NCI-H460 (cell line): ENCODE measurements at regions not wholly inside any gene's neighbourhood (a gene's known extent, or its start where the extent isn't known, plus 50 kb on each side); places are given as distances from the start of the nearest gene placed in this dataset.

Experiments used
- DNase-seq: peaks from one replicate; pipeline ENCODE4 v3.0.0-alpha.2; 2016; ENCODE audit warnings: low read depth; ENCODE audit errors: extremely low read depth

DNA sequence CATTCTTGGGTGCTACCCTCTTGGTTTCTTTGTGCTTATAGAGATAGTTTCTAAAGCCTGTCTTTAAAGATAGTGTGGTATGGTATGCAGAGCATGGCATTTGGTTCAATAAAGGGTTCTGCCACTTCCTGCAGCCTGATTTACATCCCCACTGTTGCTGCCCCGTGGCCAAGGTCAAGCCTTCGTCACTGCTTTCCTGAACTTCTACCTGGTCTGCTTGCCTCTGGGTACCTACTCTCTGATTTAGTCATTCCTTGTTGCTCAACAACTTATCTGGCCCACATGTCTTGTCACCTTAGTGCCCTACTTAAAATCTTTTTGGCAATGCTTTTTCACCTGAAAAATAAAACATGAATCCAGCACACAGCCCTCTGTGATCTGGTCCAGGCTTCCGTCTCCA, 352.9 kb downstream of the LPIN1 start:
- no peak for DNase-seq

DNA sequence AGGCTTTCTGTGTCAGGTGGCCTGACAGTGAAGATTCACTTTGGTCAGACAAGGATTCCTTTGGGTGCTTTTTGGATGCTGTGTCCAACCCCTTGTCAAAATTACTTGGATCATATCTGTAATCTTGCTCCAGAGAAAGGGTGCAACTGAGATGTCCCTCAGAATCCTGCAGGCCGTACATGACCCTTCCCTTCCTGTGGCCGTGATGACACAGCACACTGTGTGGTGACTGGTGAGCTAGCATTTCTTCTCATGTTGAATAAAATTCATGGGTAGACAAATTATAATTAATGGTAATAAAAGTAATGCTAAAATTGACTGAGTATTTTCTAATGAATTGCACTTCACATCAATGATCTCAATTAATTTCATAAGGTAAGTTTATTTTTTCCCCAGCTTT, 356.2 kb downstream of the LPIN1 start:
- DNase-seq: no peak

DNA sequence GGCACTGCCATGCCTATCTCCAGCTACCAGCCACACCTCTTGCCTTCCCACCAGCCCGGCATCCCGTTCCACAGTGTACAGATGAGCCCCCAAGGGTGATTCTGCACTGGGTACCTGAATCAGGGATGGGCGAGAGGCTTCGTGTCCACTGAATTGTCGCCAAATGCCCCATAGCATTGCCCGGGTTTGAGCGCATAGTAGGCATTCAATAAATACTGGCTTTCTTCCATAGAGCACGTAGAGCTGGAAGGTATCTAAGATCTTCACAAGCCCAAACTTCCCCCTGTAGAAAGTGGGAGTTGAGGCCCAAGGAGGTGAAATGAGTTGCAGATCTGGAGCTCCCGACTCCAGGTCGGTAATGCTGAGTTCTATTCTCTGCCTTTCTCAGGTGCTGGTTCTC, 358.7 kb downstream of the LPIN1 start:
- no peak for DNase-seq

DNA sequence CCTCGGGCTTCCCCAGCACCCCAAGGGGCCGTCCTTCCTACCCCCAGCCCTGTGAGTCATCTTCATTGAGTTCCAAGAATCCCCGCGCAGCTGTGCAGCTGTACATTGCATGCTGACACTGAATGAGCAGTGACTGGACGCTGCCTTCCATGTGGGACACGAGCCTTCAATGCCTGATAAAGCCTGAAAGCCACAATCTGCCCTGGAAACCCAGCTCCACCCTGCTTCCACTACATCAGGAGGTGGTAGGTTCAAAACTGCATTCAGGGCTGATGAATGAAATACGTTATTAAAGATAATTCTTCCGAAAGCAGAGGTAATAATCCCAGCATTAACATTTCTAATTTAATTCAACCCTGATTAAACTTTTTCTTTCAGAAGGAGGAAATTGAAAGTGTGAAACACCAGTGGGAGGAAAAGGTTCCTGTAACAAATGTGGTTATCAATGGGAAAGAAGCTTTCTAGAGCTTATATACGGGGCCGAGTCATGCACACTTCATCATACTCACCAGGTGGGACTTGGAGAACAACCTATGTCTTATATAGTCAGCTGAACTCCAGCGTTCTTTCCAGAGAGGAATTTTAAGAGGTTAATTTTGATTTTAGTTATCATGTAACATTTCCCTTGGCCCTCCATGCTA, 360.1 kb downstream of the LPIN1 start:
- DNase-seq: no peak

DNA sequence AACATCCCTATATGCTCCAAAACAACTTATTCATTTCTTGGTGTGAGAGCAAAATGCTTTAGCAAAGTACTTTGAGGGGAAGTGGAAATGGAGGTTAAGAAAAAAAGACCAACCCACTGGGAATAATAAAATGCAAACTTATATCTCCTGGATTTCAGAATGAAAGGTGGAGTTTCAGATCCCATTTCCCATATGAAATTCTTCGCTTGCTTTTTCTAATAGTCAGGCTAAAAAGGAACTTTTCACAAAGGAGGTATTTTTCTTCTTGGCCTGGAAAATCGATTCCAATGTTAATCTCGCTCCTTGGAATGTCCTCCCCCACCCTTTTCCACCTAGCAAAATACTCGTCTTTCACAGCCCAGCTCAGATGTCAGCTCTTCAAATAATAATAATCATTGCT, 360.9 kb downstream of the LPIN1 start:
- DNase-seq: no peak

DNA sequence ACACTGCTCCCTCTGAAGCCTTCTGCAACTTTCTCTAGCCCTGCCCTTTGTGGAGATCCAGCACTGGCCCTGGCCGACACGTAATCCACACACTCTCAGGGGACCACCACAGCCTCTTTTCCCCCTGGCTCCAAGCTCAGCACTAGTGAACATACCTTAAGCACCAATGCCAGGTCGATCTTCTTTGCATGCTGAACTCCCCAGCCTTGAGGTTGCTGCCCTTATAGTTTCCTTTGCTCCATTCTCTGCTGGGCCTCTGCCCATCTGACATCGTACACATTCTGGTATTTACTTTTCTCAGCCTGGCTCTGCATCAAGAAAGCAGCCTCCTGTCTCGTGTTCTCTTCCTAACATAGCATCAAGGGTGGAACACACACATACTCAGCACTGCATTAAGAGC, 361.5 kb downstream of the LPIN1 start:
- DNase-seq: no peak

DNA sequence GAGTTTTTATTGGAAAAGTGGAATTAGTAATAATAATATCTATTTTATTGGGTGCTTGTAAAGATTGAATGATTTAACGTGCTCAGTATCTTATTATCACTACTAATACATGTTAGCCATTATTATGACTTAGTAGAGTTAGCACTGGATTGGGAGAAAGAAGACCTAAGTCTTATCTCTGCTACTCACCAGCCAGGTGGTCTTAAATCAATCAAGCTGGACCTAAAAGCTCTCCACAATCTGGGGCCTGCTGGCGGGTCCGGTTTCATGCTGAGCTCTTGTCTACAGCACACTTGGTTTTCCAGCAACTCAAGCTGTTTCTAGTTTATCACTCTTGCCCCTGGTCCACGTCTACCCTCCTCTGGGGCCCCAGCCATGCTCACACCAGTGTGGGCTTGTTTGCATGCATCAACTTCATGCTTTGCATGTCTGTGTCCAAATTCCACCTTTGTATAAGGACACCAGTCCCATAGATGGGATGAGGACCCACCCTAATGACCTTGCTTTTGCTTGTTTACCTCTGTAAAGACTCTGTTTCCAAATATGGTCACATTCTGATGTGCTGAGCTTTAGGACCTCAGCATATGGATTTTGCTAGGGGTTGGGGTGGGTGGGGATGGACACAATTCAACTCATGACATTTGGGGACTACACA, 363.1 kb downstream of the LPIN1 start:
- DNase-seq: no peak

DNA sequence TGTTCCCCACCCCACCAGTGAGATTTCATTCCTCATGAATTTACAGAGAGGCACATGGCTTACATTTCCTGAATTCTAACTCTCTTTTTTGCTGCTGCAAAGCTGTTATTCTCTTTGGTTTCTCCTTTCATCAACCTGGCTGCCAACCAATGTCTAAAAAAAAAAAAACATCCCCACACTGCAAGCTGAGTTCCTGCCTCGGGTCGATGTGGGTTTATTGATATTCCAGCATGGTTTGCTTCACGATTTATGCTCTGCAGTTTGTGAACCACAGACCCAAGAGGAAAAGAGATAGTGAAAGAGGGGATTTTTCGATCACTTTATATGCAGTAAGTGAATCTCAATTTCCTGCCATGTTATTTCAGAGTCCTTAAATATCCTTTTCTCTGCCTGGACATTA, 363.6 kb downstream of the LPIN1 start:
- DNase-seq: no peak

DNA sequence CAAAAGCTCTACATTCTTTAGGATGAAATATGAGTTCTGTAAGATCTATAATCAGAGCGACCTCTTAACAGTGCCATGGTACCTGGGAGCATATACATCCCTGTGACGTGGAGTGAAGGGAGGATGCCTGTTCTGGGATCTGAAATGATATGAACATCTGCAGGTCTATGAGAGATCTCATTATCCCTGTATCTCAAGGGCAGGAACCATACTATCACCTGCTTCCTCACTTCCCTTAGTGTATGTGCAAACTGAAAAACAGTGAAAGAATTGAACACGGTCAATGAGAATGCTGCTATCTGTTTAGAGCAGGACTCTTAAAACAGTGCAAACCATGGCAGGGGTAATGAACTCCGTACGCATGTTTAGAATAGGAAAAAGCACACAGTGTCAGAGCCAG, 364.0 kb downstream of the LPIN1 start:
- DNase-seq: no peak

DNA sequence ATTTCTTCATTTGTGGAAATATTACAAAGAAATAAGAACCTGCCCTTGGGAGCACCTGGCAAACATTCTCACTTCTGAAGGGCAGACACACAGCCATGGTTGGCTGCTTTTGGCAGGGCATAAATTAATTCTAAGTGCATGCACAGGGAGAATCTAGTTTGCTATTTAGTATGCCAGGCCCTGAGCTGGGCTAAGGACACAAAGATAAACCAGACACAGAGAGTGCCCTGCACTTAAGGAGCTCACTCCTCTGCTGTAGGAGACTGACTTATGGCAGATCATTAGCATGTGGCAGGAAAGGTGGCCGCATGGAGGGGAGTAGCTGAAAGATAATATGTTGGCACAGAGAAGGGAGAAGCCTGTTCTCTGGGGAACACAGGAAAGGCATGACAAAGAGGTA, 367.0 kb downstream of the LPIN1 start:
- DNase-seq: no peak

DNA sequence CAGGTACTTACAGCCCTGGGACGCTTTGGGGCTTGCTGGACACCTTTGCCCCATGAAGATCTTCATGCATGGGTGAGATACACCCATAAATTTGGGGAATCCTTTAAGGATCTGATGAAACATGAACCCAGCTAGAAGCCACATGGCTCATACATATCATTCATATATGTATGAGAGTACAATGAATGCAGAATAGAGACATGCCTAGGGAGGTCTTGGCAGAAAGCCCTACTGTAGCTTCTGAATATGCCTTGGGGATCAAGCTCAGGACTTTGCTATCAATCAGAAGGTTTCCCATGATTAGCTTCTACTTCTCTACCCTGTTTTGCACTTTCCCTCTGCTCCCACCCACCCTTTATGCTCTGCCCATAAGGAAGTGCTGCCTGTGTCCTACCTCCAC, 368.4 kb downstream of the LPIN1 start:
- no peak for DNase-seq

DNA sequence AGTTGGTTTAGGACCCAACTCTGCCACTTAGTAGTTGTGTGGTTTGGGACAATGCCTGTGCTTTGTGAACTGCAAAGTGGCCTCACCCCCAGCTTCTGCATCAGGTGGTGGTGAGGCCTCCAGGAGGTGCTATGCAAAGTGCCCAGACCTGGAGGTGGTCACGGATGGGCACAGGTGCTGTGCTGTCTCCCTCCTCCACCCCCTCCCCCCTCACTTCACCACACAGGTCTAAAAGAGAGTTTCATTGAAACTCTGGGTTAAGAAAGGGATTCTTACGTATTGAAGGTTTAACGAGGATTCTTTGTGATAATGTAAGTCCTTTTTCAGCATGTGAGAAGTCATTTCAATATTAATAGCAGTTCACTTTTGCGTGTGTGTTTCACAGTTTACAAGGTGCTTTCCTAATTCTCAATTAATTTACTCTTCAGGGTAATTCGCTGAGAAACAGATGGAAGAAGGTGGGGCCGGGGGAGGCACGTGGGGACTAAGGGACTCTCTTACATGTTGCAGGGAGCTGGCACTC, 369.9 kb downstream of the LPIN1 start:
- DNase-seq: no peak

DNA sequence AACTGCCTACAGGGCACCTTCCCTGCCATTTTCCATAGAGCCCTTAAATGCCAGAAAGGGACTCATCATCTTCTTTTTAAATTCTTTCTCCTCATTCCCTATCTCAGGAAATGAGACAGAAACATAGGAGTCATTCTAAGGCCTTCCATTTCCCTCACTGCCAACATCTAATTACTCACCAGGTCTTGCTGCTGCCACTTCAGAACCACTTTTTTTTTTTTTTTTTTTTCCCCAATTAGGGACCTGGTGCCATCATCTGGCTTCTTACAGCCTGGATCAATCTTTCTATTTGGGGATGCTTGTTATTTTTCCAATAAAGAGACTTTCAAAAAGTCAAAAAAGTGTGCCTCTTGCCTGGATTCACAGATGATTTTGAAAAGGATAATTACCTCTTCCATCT, 373.4 kb downstream of the LPIN1 start:
- no peak for DNase-seq

DNA sequence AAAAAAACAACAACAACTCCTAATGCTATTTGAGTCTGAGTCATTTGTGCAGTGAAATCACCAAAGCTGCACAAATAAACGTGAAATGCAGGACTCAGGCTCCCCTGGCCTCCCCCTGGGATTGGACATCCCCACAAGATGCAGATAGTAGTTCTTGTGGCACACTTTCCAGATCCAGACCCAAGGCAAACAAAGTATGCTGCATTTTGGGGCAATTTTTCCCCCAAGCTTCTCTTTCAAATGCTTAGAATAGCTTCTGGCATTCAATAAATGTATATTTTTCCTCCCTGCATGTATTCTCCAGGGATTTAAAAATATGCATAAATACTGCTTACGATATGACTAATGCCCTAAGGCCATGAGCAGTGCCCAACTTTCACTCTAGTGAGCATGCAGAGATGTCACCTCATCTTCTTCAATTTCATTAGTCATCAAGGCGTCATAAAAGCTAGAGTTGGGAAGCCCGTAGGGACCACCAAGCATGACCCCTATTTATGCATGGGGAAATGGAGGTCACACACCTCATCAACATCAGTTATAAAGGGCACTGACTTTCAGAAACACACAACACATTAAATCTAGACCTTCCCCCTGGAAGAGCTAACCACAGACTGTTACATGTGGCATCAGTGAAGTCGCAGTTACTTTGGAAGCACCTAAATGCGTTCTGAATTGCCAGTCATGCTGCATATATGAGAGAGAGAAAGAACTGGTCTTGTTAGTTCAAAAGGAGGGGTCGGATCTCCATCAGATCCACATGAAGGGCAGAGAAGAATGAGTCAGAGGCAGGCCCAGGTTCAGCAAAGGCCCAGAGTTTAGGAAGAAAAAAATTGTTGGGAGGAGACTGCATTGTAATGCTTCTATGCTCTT, 374.1 kb downstream of the LPIN1 start:
- no peak for DNase-seq

DNA sequence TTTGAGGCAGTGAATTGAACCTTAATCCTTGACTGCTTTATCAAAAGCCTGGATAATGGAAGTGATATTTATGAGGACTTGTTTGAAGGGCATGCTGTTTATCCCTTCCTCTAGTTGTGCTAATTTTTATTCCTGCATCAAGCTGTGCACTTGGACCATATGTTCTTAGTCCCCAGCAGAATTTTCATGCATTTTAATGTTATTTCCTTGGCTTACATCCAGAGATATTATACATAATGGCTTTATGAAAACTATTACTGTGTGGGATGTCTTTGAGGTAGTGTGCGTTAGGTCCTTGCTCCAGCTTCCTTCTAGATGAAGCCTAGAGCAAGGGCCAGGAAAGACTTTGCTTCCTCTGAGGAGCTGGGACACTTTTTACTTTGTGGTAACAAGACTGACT, 378.4 kb downstream of the LPIN1 start:
- no peak for DNase-seq

DNA sequence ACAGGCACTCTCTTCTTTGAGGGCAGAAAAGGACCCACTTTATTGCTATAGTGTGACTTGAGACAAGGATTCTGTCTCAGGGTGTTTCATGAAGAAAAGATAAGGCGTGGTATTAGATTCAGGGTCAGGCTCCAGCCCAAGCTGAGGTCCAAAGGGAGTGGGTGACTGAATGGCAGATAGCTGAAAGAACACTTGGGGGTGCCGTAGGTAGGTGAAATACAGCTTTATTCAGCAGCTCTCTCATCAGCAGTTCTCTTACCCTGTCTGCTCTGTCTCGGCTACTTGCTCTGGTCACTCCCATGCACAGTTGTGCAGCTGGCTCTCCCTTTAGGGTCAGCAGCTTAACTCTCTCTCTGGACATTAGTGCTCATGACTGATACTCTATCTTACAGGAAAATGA, 379.9 kb downstream of the LPIN1 start:
- no peak for DNase-seq

DNA sequence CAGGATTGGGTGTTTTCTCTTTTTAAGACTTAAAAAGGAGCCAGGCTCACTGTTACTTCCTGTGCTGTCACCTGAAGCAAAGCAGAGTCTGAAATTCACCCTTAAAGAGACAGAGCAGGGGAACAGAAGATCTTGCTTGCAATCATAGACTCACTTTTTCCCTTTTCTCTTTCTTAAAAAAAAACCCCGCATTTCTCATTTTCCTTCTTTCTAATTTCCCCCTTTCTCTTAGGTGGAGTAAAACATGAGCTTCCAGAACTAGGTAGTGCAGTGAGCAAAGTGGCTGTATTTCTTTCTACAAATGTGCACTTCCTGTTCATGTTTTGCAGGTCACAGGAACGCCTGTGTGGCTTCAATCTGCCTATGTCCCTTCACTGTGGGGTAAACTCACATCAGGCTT, 381.2 kb downstream of the LPIN1 start:
- DNase-seq: no peak

DNA sequence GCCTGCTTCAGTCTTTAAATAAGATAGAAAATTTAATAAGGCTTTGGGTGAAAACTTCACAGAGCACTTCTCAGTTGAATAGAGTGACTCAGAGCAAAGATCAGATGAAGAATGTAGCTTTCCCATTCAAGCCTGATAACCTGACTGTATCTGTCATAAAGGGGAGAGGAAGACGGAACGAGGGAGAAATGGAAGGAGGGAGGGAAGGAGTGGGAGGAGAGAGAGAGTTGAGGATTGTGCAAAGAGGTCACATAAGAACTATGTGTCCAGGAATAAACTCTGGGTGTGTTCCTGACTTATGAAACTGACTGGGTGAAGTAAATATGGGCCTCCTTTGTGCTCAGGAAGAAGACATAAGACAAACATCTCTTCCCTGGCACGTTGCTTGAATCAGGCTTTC, 385.5 kb downstream of the LPIN1 start:
- DNase-seq: no peak

DNA sequence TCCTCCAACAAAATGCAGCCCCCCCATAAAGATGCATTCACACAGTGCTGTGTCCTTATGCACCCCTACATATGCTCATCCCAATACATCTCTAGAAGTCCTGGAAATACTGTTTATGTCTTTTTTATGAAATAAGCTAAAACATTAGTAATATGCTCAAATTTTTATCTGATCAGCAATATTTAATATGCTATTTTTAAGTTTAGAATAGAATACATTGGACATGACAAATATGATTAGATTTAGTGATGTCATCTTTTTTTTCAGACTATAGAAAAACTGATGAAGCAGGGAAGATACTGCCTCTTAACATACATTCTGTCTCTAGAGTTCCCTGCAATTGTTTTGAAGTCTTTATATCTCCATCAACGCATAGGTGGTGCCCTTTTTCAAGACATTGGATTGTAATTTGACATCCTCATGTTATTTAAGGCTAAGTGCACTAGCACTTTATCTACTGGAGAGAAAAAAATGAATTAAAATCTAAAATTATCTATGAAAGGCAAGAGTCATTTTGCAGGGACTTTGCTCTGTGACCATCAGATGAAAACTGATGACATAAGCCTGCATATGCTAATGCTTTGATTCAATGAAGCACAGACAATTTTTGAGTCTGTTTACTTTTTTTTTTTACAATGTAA, 395.3 kb downstream of the LPIN1 start:
- no peak for DNase-seq

DNA sequence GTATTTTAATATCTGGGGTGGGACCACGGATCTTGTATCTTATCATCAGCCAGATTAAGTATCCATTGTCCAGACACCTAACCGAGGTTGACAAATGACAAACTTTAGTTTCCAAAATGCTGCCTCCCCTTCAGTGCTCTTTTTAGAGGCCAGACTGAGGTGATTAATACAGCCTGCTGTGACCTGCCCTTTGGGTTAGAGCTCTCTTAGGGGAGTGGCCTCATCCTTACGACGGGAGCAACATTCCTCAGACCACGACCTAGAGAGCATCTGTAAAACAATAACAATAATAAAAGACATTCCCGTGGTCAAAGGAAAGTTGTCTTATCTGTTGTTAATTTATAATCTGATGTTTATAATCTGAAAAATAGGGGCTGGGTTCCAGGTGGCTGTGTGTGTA, 405.3 kb downstream of the LPIN1 start:
- DNase-seq: no peak

DNA sequence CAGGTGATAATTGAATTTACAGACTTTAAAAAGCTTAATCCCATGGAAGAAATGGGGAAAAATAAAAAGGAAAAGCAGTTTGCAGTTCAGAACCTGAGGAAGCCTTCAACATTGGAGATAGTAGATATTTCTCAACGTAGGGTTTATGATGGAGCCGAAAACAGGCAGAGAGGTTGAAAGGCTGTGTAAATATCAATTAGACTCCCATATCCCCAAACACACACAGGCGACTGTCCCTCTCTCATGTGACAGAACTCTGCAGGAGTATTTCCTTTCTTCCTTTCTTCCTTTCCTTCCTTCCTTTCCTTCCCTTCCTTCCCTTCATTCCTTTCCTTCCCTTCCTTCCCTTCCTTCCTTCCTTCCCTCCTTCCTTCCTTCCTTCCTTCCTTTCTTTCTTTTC, 406.5 kb downstream of the LPIN1 start:
- DNase-seq: no peak
